GM18861 (cell line): ENCODE measurements at regions not wholly inside any gene's neighbourhood (a gene's known extent, or its start where the extent isn't known, plus 50 kb on each side); places are given as distances from the start of the nearest gene placed in this dataset.

ENCODE experiments used
- ATAC-seq: cut with Tn5 transposase; IDR thresholded peaks from one replicate; pipeline ENCODE4 v1.9.1; 2021; ENCODE audit not compliant: unreplicated experiment

GRCh38 chr5:61621202-61621650 is 289.2 kb downstream of the ZSWIM6 start:
- ATAC-seq: no peak

DNA sequence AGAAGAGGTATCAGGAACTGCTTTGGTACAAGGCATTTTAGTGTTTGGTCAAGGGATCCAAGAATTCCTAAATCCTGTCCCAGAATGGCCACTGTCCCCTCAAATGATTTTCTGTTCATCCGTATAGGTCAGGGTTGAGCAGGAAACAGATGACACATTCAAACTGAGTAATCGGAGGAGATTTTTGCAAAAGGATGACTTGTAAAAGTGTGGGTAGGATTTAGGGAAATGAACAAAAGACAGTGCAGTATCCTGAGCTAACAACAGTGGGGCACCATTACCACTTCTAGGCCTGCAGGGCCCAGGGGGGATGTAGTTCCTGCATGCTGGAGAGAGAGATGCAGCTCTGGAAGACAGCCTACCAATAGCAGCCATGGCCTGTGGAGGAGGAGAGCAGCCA is 290.1 kb downstream of the ZSWIM6 start:
- ATAC-seq: no peak

DNA sequence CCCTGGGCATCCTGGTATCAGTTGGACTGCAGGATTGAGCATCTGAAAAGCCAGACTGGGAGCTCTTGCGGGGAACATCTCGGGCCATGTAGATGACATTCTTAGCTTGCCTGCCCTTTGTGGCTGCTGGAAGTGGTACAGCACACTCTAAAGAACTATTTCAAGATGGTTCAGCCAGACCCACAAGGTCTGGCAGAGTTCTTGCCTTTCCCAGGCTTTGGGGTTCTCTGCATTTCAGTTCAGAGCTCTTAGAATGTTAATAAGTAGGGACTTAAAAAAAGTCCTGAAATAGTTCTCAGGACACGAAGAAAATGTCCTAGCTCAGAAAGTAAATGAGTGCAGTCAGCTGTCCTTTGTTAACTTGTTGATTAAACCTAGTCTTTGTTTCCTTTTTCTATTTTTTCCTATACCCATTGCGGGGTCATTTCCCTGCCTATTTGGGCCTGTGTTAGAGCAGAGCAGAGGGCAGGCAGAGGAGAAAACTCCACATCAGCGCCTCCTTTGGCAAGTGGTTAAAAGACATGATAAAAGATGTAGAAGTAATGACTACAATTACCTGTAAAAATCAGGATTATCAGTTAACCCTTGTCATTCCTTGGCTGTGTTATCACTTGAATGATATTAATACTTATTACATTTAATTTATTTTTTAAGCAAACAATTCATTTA is 291.5 kb downstream of the ZSWIM6 start:
- no peak for ATAC-seq

DNA sequence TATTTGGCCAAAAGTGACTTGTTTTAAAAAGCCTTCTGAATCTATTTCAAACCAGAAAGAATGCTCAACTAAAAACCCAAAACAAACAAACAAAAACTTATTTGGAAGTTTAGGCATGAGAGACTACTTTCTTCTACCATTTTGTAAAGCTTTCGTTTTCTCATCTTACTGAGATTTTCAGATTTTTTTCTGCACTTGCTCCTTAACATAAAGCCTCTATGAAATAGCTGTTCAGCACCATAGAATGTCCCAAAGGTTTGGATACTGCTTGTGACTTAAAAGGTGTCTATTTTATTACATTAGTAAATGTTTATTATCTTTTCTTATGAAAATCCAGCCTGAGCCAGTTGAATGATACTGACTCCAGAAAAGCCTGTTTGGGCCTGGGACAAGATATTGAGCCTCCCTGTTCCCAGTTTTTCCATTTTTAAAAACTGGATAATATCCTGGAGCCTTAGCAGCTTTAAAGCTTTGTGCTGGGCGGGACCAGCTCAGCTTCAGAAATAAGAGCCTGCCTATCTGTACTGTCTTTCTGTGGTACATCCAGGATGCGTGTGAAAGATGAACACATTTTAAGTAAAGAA is 292.6 kb downstream of the ZSWIM6 start:
- no peak for ATAC-seq

- no peak for ATAC-seq
Observed at GRCh38 chr5:61625137-61625561, 293.1 kb downstream of the ZSWIM6 start.

DNA sequence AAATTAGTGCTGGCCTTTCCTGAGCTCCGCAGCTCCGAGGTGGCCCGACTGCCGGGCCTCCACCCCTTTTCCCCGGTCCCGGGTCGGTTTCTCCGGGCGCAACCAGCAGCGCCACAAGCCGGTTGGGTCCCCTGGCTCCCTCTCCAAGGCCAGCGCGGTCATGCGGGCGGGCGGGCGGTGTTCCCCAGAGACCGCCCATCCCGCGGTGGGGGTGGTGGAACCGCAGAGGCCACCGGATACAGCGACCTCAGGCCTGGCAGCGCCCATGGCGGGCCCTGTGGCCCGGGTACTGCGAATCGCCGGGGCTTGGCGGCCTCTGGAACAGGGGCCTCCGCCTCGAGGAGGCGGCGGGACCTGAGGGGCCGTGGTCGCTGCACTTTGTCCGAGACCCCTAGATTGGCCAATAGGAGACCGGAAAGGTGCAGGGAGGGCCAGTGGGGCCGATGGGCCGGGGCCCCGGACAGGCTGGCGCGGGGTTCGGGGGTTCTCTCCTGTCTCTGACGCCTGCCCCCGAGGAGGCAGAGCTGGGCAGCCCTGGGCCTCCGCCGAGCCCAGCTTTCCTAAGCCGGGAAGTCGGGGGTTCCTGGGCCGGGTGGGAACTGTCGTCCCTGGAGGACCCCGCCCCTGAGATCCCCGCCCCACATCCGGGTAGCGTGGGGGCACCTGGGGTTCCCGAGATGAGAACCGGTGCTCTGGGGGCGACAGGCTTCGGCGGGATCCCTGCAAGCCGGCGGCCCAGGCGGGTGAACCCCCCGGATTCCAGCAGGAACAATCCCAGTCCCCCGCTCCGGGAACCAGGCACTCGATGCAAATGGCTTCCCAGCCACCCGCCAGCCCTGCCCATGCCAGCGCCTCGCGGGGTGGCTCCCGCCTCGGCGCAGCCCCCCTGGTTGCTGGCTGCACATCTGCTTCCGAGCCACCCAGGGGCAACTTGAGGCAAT is 293.9 kb downstream of the ZSWIM6 start:
- ATAC-seq: no peak

- no peak for ATAC-seq
Observed at GRCh38 chr5:61626639-61627282, 294.7 kb downstream of the ZSWIM6 start.

- ATAC-seq: no peak
Observed at GRCh38 chr5:61627531-61627930, 295.5 kb downstream of the ZSWIM6 start.

DNA sequence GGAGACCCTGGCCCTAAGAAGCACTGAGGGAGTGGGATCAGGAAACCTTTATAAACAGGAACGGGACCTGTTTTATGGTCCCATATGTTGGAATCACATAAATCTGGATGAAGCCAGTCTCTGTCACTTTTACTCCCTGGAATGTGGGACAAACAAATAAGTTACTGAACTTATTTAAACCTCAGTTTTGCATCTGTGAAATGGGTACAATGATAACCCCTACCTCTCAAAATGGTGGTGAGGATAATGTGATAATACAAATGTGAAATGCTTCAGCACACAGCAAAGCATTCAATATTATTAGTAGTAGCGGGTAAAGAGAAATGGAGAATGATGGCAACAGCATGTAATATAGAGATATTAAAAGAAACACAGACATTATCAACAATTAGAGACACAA is 298.9 kb downstream of the ZSWIM6 start:
- no peak for ATAC-seq

DNA sequence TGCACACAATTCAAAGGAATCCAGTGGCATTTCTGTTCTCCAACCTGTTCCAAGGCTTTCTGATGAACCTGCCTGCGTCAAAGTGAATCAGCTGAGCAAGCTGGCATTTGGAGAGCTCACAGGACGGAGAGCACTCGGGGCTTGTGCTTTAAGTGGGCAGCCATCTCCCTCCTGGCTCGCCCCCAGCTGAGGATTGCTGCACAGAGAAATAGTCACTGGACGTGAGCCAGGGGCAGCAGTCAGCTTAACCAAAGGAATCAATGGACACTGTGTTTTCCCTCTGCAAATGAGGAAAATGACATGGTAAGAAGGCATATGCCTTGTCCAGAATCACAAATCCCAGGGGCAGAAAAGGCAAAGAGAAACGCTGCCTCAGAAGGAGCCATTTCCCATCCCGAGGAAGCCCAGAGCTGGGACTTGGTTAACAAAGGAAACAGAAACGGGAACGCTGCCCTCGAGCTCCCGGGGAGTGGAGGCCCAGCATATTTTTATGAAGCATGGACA is 299.4 kb downstream of the ZSWIM6 start:
- ATAC-seq: no peak

DNA sequence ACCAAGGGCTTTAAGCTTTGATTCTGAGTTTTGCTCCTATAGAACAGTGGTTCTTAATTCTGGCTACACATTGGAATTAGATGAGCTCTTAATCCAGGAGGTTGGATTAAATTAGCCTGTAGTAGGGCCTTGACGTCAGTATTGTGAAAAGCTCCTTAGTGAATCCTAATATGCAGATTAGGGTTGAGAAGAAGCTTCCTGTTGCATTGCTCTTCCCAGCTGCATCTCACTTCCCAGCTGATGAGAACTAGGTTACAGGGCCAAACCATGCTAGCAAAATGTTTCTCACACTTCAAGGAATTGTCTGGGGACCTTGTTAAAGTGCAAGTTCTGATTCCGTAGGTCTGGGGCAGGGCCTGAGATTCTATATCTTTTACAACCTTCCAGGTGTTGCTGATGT is 300.0 kb downstream of the ZSWIM6 start:
- no peak for ATAC-seq

DNA sequence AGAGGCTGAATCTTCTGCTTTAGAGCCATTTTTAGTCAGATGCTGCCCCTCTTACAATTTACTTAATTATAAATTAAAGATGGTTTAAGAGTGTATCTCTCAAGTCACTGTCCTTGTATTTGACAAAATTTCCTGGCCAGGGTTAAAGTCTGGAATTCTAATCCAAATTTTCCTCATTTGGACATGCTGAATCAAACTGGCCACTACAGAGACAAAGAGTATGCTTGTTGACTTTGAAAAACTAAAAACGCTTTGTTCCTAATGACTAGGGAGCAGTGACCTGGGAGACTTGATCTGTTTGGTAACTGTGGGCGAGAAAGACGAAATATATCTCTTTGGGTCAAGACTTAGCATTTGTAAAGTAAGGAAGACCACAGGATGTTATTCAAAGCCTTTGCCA is 303.2 kb downstream of the ZSWIM6 start:
- ATAC-seq: no peak

GRCh38 chr5:61637566-61637965 is 305.5 kb downstream of the ZSWIM6 start:
- ATAC-seq: no peak

DNA sequence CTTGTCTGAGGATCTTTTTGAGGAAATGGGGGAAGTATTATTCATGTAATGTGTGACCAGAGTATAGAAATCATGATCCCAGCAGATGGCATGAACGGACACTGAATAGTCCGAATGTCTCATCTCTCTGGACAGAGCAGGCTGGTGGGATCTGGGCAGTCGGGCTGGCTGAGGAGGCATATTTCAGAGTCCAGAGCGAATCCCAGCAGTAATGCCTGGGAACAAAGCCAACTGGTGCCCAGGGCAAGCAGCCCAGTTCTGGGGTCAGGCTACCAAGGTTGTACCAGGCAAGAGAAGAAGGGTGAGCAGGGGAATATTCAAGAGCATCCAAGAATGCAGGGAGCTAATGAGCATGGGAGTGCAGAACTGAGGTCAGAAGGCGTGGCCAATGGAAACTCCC is 306.4 kb downstream of the ZSWIM6 start:
- no peak for ATAC-seq

DNA sequence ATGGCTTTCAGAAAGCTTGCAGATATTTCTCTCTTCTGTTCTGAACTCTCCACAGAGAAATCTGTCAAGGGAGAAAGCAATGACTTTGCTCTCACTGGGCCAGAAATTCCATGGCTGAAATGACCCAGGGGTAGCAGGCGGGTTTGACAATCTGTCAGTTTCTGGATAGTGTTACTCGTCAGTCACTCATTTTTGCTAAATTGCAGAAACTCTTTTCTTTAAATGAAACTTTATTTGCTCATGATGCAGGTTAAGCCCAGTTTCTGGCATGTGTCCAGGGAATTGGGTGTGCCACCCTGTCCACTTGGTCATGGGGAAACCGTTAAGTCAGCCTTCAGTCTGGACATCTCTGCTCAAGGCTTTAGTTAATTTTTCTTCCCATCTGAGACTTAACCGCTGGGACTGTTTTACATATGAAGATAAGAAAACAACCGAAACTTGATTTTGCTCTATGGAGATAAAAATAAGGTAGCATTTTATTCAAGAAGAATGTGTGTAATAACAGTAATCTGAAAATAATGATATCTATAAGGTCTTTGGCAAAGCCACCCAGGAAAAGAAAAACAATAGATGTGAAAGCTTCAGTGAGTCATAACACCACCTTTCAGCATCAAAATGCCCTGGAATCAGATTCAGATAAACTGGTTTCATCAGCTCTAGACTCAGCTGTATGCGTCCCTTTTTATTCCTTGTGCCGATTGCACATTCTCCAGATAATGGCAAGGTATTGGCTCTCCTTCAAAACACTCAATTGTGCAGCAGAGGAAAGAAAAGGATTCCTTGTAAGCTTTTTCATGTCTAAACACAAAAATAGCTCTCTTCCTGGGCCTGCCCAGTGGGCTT is 308.3 kb downstream of the ZSWIM6 start:
- ATAC-seq: no peak

- ATAC-seq: no peak
Observed at GRCh38 chr5:61641748-61642565, 309.9 kb downstream of the ZSWIM6 start.

GRCh38 chr5:61647672-61648071 is 315.6 kb downstream of the ZSWIM6 start:
- no peak for ATAC-seq

- no peak for ATAC-seq
Observed at GRCh38 chr5:61649231-61649630, 317.2 kb downstream of the ZSWIM6 start.

- ATAC-seq: no peak
Observed at GRCh38 chr5:61649971-61650370, 317.9 kb downstream of the ZSWIM6 start.
